IPS DF 6.9 (cell line): ENCODE measurements at regions not wholly inside any gene's neighbourhood (a gene's known extent, or its start where the extent isn't known, plus 50 kb on each side); places are given as distances from the start of the nearest gene placed in this dataset.
"Not testable (repeated sequence)": the region's sequence is repeated elsewhere in the genome, so short reads cannot be mapped to it uniquely, and the experiment has no call there.

Experiments
- DNase-seq: peaks from one replicate; pipeline ENCODE4 v3.0.0-alpha.2; 2013; ENCODE audit warnings: low read depth, low spot score
- H3K27ac ChIP-seq: one replicate; pipeline ENCODE4 v1.5.1; 2013; ENCODE audit warnings: low read length, control low read depth
- H3K27me3 ChIP-seq: 2 replicates; pipeline ENCODE4 v1.6.1; 2013; ENCODE audit warnings: mild to moderate bottlenecking, low read length; ENCODE audit not compliant: control insufficient read depth, insufficient read depth
- H3K36me3 ChIP-seq: 2 replicates; pipeline ENCODE4 v1.6.1; 2013; ENCODE audit warnings: low read length; ENCODE audit not compliant: control insufficient read depth, insufficient read depth
- H3K4me1 ChIP-seq: 2 replicates; pipeline ENCODE4 v1.6.1; 2013; ENCODE audit warnings: low read length; ENCODE audit not compliant: control insufficient read depth, insufficient read depth
- H3K4me3 ChIP-seq: 2 replicates; pipeline ENCODE4 v1.5.1; 2013; ENCODE audit warnings: mild to moderate bottlenecking, low read length
- H3K9me3 ChIP-seq: 2 replicates; pipeline ENCODE4 v1.6.1; 2013; ENCODE audit warnings: low read length, inconsistent platforms; ENCODE audit not compliant: control insufficient read depth, insufficient read depth
- WGBS: extraction: QIAGEN DNeasy Blood & Tissue Kit; methylation state at CpG from one replicate; pipeline ENCODE4 v1.1.7; 2013; ENCODE audit warnings: mixed read lengths, missing lambda C conversion rate; ENCODE audit not compliant: insufficient read length, insufficient coverage; 5-methylcytosine and 5-hydroxymethylcytosine counted together

DNA sequence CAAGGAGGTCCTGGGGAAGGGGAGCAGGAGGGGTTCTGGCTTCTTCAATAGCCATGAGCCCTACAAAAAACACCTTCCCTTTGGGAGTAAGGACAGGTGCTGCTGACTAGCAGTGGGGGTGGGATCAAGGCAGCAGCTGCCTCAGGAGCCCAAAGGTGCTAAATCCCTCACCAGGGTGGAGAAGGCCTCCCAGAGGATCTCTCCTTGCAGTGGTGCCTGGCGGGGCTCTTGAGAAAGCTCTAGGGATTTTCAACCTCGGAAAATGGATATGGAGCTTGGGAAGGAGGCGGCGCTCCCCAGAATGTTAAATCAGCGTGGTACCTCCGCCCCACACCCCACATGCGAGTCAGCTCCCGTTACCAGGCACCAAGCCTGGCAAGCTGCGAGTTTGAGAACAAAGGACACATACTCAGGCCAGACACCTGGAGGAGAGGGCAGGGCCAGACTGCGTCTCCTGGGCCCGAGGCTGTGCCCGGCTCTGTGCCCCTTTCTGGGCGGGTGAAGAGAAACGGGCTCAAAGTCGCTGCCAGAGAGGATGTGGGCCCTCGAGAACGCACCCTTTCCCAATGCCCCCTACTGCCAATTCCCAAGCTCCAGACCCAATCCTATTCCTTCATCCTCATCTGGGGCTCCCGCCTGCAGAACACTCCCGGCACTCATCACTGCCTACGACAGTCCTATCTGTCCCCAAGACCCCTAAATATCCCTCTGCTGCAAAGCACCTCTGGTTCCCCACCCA, 139.0 kb downstream of the BRD1 start:
- Histone ChIP-seq H3K4me1 (no peaks in the 10 kb centered on the region), H3K27ac (no peak overlapping the region), H3K9me3 (peaks cover 43% of the 10 kb centered on the region), H3K36me3 (no peaks in the 10 kb centered on the region), H3K27me3 (no peaks in the 10 kb centered on the region), H3K4me3 (no peak overlapping the region)
- WGBS, result no CpG with 5 or more reads among the region's 20 CpGs
- DNase-seq, result no peak

DNA sequence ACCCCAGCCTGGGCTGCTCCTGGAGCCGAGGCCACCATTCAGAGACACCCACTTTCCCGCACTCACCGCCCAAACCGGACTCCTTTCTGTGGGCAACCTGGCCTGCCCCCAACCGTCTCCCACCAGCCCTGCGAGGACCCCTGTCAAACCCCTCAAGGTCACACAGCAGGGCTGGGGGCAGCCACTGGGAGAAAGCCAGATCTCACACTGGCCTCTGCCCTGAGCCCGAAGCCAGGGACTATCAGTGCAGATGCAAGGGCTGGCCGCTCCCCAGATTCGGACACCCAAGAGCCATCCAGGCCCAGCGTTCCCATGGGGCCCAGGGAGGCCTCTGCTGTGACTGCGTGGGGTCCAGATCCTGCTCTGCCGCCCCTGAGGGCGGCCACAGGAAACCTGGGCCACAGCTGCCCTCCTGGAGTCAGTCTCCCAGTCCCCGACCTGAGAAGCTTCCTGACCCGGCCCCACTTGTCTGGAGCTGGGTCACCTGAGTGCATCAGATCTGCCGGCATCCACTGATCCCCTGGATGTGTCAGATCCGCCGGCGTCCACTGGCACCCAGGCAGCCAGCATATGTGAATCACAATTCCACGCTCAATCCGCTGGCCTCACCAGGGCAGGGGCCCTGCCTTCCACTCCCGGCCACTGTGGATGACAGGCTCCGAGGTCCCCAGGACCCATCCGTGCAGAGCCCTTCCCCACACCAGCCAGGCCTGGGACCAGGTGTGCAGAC, 139.7 kb downstream of the BRD1 start:
- no CpG with 5 or more reads among the region's 24 CpGs for WGBS
- Histone ChIP-seq H3K9me3 (peaks cover 41% of the 10 kb centered on the region), H3K4me3 (no peak overlapping the region)

DNA sequence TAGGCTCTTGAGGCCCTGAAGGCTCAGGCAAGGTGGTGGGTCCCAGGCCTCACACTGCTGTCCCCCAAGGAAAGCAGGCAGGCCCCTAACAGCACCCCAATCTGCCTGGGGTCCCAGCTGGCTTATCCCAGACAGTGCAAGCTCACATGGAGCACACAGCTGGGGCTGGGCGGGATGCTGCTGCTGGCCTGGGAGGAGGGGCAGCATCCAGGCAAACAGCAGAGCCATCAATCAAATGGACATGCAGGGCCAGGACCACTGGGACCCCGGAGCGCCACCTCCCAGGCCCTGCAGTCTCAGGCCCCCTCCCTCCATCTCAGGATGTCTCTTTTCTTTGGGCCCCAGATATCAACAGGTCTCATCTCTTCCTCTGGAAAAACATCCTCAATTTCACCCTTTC, 140.3 kb downstream of the BRD1 start:
- Histone ChIP-seq H3K27me3 (no peaks in the 10 kb centered on the region), H3K36me3 (no peaks in the 10 kb centered on the region), H3K9me3 (peaks cover 38% of the 10 kb centered on the region), H3K27ac (no peak overlapping the region), H3K4me1 (no peaks in the 10 kb centered on the region), H3K4me3 (no peak overlapping the region)
- WGBS, result no CpG with 5 or more reads among the region's 3 CpGs
- DNase-seq, result no peak

More for the DNA sequence above, 139.7 kb downstream of the BRD1 start:
- no peaks in the 10 kb centered on the region for H3K27me3 ChIP-seq
- no peaks in the 10 kb centered on the region for H3K36me3 ChIP-seq
- no peak for DNase-seq
- H3K27ac ChIP-seq, result no peak overlapping the region
- no peaks in the 10 kb centered on the region for H3K4me1 ChIP-seq

DNA sequence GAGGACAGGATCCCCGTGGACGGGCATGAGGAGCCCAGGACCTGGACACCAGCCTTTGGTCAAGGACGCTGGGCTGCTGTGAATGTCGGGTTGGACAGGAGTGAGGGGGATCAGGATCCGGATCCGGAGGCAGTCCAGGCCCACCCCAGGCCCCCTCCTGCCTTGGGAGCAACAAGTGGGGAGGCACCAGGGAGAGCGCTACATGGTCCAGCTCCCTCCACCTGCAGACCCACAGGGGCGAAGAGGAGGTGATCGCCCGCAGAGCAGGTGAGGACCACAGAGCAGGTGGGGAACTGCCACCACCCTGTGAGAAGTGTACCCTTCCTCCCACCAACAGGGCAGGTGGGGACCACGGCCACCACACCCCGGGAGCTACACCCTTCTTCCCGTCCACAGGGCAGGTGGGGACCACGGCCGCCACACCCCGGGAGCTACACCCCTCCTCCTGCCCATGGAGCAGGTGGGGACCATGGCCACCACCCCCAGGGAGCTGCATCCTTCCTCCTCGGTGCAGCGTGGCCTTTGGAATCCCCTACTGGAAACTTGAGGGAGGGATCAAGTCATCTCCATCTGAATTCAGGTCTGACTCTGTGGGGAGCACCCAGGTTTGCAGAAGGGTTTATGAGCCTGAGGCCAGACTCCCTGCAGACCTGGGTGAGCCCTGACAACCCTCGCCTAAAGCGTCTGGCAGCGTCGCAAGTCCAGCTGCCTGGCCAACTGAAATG, 141.0 kb downstream of the BRD1 start:
- Histone ChIP-seq H3K9me3 (peaks cover 38% of the 10 kb centered on the region), H3K4me3 (no peak overlapping the region), H3K36me3 (no peaks in the 10 kb centered on the region), H3K27ac (no peak overlapping the region), H3K27me3 (no peaks in the 10 kb centered on the region), H3K4me1 (no peaks in the 10 kb centered on the region)
- WGBS, result no CpG with 5 or more reads among the region's 22 CpGs
- DNase-seq, result no peak

- Histone ChIP-seq H3K27me3 (no peaks in the 10 kb centered on the region), H3K27ac (no peak overlapping the region), H3K36me3 (no peaks in the 10 kb centered on the region), H3K4me1 (no peaks in the 10 kb centered on the region), H3K9me3 (peaks cover 34% of the 10 kb centered on the region), H3K4me3 (no peak overlapping the region)
- WGBS, result no CpG with 5 or more reads among the region's 18 CpGs
- DNase-seq, result no peak
Measured at GRCh38 chr22:49685686-49686085, 142.0 kb downstream of the BRD1 start.

- Histone ChIP-seq H3K36me3 (no peaks in the 10 kb centered on the region), H3K27me3 (no peaks in the 10 kb centered on the region), H3K9me3 (peaks cover 31% of the 10 kb centered on the region), H3K4me1 (no peaks in the 10 kb centered on the region), H3K4me3 (no peak overlapping the region), H3K27ac (no peak overlapping the region)
- no CpG with 5 or more reads among the region's 9 CpGs for WGBS
- no peak for DNase-seq
Measured at GRCh38 chr22:49685116-49685515, 142.6 kb downstream of the BRD1 start.

DNA sequence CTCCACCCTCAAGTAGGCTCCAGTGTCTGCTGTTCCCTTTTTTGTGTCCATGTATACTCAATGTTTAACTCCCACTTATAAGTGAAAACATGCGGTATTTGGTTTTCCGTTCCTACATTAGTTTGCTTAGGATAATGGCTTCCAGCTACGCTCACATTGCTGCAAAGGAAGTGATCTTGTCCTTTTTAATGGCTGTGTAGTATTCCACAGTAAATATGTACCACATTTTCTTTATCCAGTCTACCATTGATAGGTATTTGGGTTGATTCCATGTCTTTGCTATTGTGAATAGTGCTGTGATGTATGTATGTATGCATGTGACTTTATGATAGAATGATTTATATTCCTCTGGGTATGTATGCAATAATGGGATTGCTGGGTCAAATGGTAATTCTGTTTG, 144.6 kb downstream of the BRD1 start:
- Histone ChIP-seq H3K4me1 (no peaks in the 10 kb centered on the region), H3K9me3 (peaks cover 19% of the 10 kb centered on the region), H3K27ac (no peak overlapping the region), H3K36me3 (no peaks in the 10 kb centered on the region), H3K4me3 (no peak overlapping the region), H3K27me3 (no peaks in the 10 kb centered on the region)
- DNase-seq, result no peak
- no CpG with 5 or more reads among the region's 3 CpGs for WGBS

DNA sequence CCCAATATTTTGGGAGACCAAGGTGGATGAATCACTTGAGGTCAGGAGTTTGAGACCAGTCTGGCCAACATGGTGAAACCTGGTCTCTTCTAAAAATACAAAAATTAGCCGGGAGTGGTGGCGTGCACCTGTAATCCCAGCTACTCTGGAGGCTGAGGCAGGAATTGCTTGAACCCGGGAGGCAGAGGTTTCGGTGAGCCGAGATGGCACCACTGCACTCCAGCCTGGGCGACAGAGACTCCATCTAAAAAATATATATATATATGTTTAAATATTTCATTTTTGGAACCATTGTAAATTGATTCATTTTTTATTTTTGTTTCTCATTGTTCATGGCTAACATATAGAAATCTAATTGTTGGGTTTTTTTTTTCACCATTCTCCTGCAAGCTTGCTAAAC, 146.9 kb downstream of the BRD1 start:
- no CpG with 5 or more reads among the region's 6 CpGs for WGBS
- not testable (repeated sequence) for H3K4me3 ChIP-seq, H3K27ac ChIP-seq, H3K36me3 ChIP-seq, H3K27me3 ChIP-seq, DNase-seq, H3K4me1 ChIP-seq
- peaks cover 18% of the 10 kb centered on the region for H3K9me3 ChIP-seq

- H3K4me3 ChIP-seq, result no peak overlapping the region
- WGBS, result no CpG with 5 or more reads among the region's 10 CpGs
- no peaks in the 10 kb centered on the region for H3K4me1 ChIP-seq
- no peaks in the 10 kb centered on the region; the same call in 1 of the 2 replicates for H3K36me3 ChIP-seq
- no peak for DNase-seq
- no peaks in the 10 kb centered on the region for H3K27me3 ChIP-seq
- H3K27ac ChIP-seq, result no peak overlapping the region
- peaks cover 14% of the 10 kb centered on the region for H3K9me3 ChIP-seq
Measured at GRCh38 chr22:49678842-49679170, 148.9 kb downstream of the BRD1 start.

DNA sequence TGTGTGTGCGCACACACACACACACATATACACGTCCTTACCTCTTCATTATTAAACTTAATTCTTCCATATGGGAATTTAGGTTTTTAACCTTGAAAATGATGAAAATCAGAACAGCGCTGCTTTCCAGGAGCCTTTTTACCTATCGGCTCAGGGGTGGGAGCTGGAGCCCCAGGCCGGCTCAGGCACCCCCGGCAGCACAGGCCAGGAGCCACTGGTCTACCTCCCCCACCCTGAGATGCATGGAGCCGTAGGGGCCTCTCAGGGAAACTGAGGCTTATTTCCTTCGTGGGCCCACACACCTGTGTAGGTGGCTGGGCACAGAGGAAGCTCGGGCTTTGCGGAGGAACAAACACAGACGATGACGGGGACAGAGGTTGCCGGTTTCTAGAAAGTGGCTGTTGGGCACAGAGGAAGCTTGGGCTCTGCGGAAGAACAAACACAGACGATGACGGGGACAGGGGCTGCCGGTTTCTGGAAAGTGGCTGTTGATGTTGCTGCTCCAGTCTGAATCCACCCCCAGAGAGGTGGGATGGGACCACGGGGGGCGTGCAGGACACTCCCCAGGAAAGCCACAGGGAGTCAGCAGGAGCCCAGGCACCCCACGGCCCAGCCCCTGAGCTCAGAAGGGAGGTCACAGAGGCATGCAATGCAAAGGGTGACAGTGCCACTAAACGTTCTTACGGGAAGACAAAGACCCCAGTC, 149.4 kb downstream of the BRD1 start:
- no CpG with 5 or more reads among the region's 22 CpGs for WGBS
- Histone ChIP-seq H3K36me3 (no peaks in the 10 kb centered on the region; the same call in 1 of the 2 replicates), H3K4me1 (no peaks in the 10 kb centered on the region), H3K27ac (no peak overlapping the region), H3K9me3 (peaks cover 14% of the 10 kb centered on the region), H3K27me3 (no peaks in the 10 kb centered on the region), H3K4me3 (no peak overlapping the region)
- no peak for DNase-seq
